HL-60 (cell line): ENCODE measurements at regions not wholly inside any gene's neighbourhood (a gene's known extent, or its start where the extent isn't known, plus 50 kb on each side); places are given as distances from the start of the nearest gene placed in this dataset.

Experiments
- CTCF ChIP-seq: IDR thresholded peaks from one replicate; pipeline ENCODE4 v1.5.1; 2011; ENCODE audit warnings: low read length, control low read depth, inconsistent platforms; ENCODE audit not compliant: insufficient read depth
- GABPA ChIP-seq: IDR thresholded peaks from 2 replicates; pipeline ENCODE4 v1.6.1; 2012; ENCODE audit warnings: low read depth
- POLR2AphosphoS5 ChIP-seq: IDR thresholded peaks from 2 replicates; pipeline ENCODE4 v1.6.1; 2012; ENCODE audit warnings: low read depth
- REST ChIP-seq: IDR thresholded peaks from 2 replicates; pipeline ENCODE4 v1.6.1; 2012; ENCODE audit warnings: low read depth; ENCODE audit not compliant: insufficient replicate concordance
- SPI1 ChIP-seq: IDR thresholded peaks from 2 replicates; pipeline ENCODE4 v1.6.1; 2012; ENCODE audit warnings: low read depth, mild to moderate bottlenecking, borderline replicate concordance

GRCh38 chr10:83986800-83987199, 152.5 kb upstream of the GHITM start:
- TF ChIP-seq CTCF: no peak
- no peak for TF ChIP-seq POLR2AphosphoS5
- no peak for TF ChIP-seq REST
- no peak for TF ChIP-seq GABPA
- TF ChIP-seq SPI1: no peak
